A673 (cell line): ENCODE measurements at regions not wholly inside any gene's neighbourhood (a gene's known extent, or its start where the extent isn't known, plus 50 kb on each side); places are given as distances from the start of the nearest gene placed in this dataset.

Experiments used
- CTCF ChIP-seq: fragments of 300-800, 200-600 bp; sonication (generic); conservative IDR thresholded peaks from 2 replicates; pipeline ENCODE4 v1.5.1; 2017; ENCODE audit warnings: low read depth, mild to moderate bottlenecking, antibody characterized with exemption, low read length, moderate library complexity, mixed read lengths
- EZH2 ChIP-seq: fragments of 200-600 bp; sonication (generic); IDR thresholded peaks from 2 replicates; pipeline ENCODE4 v1.6.1; 2017; ENCODE audit warnings: borderline replicate concordance, low read depth, mild to moderate bottlenecking, mixed read lengths, antibody characterized with exemption, low read length; ENCODE audit not compliant: poor library complexity, severe bottlenecking

- no peak for TF ChIP-seq CTCF
- TF ChIP-seq EZH2, result no peak
Observed at GRCh38 chr10:8815969-8816368, 761.5 kb downstream of the GATA3 start.
